Liver (tissue), 3 donors: ENCODE measurements at regions not wholly inside any gene's neighbourhood (a gene's known extent, or its start where the extent isn't known, plus 50 kb on each side); places are given as distances from the start of the nearest gene placed in this dataset.

ENCODE experiments used
- FOXA1 ChIP-seq: IDR thresholded peaks from 2 replicates; pipeline ENCODE4 v1.6.1; 2016; ENCODE audit warnings: antibody characterized with exemption
- GABPA ChIP-seq, 2 donors: IDR thresholded peaks in 1 of 2; conservative IDR thresholded peaks in 1 of 2; 2 replicates each; pipeline ENCODE4 v1.6.1; 2016; ENCODE audit warnings: antibody characterized with exemption in 2 of 2, mild to moderate bottlenecking in 1 of 2, moderate library complexity in 1 of 2
- MAX ChIP-seq: IDR thresholded peaks from 2 replicates; pipeline ENCODE4 v1.6.1; 2016; ENCODE audit warnings: antibody characterized with exemption
- RAD21 ChIP-seq, 2 donors: IDR thresholded peaks; 2 replicates each; pipeline ENCODE4 v1.6.1; 2016; ENCODE audit warnings: antibody characterized with exemption in 2 of 2, mild to moderate bottlenecking in 2 of 2
- SP1 ChIP-seq: IDR thresholded peaks from 2 replicates; pipeline ENCODE4 v1.6.1; 2018; ENCODE audit warnings: antibody characterized with exemption, mild to moderate bottlenecking
- TAF1 ChIP-seq: conservative IDR thresholded peaks from 2 replicates; pipeline ENCODE4 v1.6.1; 2016; ENCODE audit warnings: antibody characterized with exemption, mild to moderate bottlenecking
- YY1 ChIP-seq: IDR thresholded peaks from 2 replicates; pipeline ENCODE4 v1.6.1; 2016; ENCODE audit warnings: antibody characterized with exemption, mild to moderate bottlenecking
- TF ChIP-seq, protein P1 (sequence below): fragments of 150-350 bp; IDR thresholded peaks from 2 replicates; pipeline ENCODE4 v1.5.1; 2017; ENCODE audit warnings: improper control_type of control experiment, low read depth, low read length; ENCODE audit not compliant: missing input control
- TF ChIP-seq, protein P2 (sequence below): IDR thresholded peaks from 2 replicates; pipeline ENCODE4 v1.6.1; 2016; ENCODE audit warnings: antibody characterized with exemption
- TF ChIP-seq, protein P3 (sequence below): IDR thresholded peaks from 2 replicates; pipeline ENCODE4 v1.6.1; 2016; ENCODE audit warnings: antibody characterized with exemption, mild to moderate bottlenecking
- TF ChIP-seq, protein P4 (sequence below): IDR thresholded peaks from 2 replicates; pipeline ENCODE4 v1.6.1; 2016; ENCODE audit warnings: antibody characterized with exemption
- donor health status: healthy.
- donor health status: healthy.

- TF ChIP-seq, protein P1, sequence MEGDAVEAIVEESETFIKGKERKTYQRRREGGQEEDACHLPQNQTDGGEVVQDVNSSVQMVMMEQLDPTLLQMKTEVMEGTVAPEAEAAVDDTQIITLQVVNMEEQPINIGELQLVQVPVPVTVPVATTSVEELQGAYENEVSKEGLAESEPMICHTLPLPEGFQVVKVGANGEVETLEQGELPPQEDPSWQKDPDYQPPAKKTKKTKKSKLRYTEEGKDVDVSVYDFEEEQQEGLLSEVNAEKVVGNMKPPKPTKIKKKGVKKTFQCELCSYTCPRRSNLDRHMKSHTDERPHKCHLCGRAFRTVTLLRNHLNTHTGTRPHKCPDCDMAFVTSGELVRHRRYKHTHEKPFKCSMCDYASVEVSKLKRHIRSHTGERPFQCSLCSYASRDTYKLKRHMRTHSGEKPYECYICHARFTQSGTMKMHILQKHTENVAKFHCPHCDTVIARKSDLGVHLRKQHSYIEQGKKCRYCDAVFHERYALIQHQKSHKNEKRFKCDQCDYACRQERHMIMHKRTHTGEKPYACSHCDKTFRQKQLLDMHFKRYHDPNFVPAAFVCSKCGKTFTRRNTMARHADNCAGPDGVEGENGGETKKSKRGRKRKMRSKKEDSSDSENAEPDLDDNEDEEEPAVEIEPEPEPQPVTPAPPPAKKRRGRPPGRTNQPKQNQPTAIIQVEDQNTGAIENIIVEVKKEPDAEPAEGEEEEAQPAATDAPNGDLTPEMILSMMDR, result no peak
- TF ChIP-seq TAF1, result no peak
- TF ChIP-seq SP1, result no peak
- TF ChIP-seq, protein P2, sequence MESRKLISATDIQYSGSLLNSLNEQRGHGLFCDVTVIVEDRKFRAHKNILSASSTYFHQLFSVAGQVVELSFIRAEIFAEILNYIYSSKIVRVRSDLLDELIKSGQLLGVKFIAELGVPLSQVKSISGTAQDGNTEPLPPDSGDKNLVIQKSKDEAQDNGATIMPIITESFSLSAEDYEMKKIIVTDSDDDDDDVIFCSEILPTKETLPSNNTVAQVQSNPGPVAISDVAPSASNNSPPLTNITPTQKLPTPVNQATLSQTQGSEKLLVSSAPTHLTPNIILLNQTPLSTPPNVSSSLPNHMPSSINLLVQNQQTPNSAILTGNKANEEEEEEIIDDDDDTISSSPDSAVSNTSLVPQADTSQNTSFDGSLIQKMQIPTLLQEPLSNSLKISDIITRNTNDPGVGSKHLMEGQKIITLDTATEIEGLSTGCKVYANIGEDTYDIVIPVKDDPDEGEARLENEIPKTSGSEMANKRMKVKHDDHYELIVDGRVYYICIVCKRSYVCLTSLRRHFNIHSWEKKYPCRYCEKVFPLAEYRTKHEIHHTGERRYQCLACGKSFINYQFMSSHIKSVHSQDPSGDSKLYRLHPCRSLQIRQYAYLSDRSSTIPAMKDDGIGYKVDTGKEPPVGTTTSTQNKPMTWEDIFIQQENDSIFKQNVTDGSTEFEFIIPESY, result no peak
- TF ChIP-seq GABPA (IDR thresholded peaks at IDR 0.05 in 1 of 2, conservative IDR thresholded peaks at IDR 0.05 in 1 of 2), result no peak
- no peak for TF ChIP-seq FOXA1
- TF ChIP-seq YY1, result no peak
- no peak for TF ChIP-seq MAX
- TF ChIP-seq RAD21 (IDR thresholded peaks at IDR 0.05), result no peak
- TF ChIP-seq, protein P3, sequence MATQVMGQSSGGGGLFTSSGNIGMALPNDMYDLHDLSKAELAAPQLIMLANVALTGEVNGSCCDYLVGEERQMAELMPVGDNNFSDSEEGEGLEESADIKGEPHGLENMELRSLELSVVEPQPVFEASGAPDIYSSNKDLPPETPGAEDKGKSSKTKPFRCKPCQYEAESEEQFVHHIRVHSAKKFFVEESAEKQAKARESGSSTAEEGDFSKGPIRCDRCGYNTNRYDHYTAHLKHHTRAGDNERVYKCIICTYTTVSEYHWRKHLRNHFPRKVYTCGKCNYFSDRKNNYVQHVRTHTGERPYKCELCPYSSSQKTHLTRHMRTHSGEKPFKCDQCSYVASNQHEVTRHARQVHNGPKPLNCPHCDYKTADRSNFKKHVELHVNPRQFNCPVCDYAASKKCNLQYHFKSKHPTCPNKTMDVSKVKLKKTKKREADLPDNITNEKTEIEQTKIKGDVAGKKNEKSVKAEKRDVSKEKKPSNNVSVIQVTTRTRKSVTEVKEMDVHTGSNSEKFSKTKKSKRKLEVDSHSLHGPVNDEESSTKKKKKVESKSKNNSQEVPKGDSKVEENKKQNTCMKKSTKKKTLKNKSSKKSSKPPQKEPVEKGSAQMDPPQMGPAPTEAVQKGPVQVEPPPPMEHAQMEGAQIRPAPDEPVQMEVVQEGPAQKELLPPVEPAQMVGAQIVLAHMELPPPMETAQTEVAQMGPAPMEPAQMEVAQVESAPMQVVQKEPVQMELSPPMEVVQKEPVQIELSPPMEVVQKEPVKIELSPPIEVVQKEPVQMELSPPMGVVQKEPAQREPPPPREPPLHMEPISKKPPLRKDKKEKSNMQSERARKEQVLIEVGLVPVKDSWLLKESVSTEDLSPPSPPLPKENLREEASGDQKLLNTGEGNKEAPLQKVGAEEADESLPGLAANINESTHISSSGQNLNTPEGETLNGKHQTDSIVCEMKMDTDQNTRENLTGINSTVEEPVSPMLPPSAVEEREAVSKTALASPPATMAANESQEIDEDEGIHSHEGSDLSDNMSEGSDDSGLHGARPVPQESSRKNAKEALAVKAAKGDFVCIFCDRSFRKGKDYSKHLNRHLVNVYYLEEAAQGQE, result no peak
- TF ChIP-seq, protein P4, sequence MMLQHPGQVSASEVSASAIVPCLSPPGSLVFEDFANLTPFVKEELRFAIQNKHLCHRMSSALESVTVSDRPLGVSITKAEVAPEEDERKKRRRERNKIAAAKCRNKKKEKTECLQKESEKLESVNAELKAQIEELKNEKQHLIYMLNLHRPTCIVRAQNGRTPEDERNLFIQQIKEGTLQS, result no peak
Observed at GRCh38 chr20:10777710-10778109, 103.9 kb upstream of the JAG1 start.
